ENCODE measurements at regions not wholly inside any gene's neighbourhood (a gene's known extent, or its start where the extent isn't known, plus 50 kb on each side); places are given as distances from the start of the nearest gene placed in this dataset.
"Not testable (repeated sequence)": the region's sequence is repeated elsewhere in the genome, so short reads cannot be mapped to it uniquely, and the experiment has no call there.

GRCh38 chr10:76618641-76619040, 1019.0 kb downstream of the KCNMA1 start:
- no peak for DNase-seq (ENCODE audit: low spot score)
- TF ChIP-seq, protein P1, sequence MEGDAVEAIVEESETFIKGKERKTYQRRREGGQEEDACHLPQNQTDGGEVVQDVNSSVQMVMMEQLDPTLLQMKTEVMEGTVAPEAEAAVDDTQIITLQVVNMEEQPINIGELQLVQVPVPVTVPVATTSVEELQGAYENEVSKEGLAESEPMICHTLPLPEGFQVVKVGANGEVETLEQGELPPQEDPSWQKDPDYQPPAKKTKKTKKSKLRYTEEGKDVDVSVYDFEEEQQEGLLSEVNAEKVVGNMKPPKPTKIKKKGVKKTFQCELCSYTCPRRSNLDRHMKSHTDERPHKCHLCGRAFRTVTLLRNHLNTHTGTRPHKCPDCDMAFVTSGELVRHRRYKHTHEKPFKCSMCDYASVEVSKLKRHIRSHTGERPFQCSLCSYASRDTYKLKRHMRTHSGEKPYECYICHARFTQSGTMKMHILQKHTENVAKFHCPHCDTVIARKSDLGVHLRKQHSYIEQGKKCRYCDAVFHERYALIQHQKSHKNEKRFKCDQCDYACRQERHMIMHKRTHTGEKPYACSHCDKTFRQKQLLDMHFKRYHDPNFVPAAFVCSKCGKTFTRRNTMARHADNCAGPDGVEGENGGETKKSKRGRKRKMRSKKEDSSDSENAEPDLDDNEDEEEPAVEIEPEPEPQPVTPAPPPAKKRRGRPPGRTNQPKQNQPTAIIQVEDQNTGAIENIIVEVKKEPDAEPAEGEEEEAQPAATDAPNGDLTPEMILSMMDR (IDR thresholded peaks at IDR 0.05; ENCODE audit: extremely low read depth, missing control alignments), result no peak

DNA sequence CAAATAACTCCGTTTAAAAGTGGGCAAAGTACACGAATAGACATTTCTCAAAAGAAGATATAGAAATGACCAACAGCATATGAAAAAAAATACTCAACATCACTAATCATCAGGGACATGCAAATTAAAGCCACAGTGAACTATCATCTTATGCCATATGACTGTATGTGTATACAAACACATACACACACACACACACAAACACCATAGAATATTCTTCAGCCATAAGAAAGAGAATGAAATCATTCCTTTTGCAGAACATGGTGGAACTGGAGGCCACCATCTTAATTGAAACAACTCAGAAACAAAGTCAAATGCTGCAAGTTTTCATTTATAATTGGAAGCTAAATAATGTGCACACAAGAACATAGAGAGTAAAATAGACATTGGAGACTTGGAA, 1019.4 kb downstream of the KCNMA1 start:
- no peak for DNase-seq (ENCODE audit: low spot score)
- TF ChIP-seq, protein P1 (IDR thresholded peaks at IDR 0.05; ENCODE audit: extremely low read depth, missing control alignments), result no peak

DNA sequence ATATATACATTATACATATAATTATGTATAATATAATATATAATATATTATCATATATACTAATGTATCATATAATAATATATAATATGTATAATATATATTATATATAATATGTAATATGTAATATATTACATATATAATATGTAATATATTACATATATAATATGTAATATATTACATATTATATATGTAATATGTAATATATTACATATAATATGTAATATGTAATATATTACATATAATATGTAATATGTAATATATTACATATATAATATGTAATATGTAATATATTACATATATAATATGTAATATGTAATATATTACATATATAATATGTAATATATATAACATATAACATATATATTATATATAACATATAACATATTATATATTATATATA, 1020.9 kb downstream of the KCNMA1 start:
- not testable (repeated sequence) for DNase-seq (ENCODE audit: low spot score)

DNA sequence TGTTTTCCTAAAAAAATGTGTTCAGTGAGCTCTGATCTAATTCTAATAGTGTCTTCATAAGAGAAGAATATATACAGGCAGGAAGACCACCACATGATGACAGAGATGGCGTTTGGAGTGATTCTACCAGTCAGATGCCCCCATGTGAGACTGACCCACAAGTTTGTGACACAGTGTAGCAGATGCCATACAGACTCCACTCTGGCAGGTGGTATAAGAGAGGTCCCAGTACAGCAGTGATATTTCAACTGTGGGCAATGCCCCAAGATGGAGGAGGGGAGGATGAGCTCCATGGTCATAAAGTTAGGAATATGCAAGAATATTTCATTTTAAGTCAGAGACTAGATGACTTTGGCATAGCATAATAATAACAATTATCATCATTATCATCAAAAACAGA, 1022.6 kb downstream of the KCNMA1 start:
- TF ChIP-seq, protein P1 (IDR thresholded peaks at IDR 0.05; ENCODE audit: extremely low read depth, missing control alignments), result no peak
- DNase-seq (ENCODE audit: low spot score), result no peak

Data from GM20000 (cell line).